HTERT RPE-1 (cell line): ENCODE measurements at regions not wholly inside any gene's neighbourhood (a gene's known extent, or its start where the extent isn't known, plus 50 kb on each side); places are given as distances from the start of the nearest gene placed in this dataset.

ENCODE experiments used
- in situ Hi-C: fragments of 300-500 bp; cut with MboI; formaldehyde crosslinking; loops from 4 replicates; pipeline ENCODE4 v1.14.3; 2020; ENCODE audit warnings: low sequenced_read_pairs

DNA sequence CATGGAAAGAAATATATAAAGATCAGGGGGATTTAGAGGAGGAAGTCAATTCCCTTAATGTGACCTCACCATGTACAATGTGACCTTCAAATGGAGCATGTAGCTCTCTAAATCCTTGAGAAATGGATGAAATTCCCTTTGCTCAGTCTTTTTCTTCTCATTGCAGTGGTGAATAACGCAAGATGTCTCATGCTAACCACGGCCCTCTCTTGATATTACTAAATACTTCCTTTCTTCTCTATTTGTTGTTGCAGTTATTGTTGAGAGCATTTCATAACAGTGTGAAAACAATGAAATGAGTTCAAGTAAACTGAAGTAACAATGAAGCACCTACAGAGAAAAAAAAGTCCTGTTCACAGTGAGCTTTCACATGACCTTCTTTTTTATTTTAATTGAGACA lies 55.6 kb downstream of the ZNF281 start:
- in situ Hi-C loops = no loop called here

DNA sequence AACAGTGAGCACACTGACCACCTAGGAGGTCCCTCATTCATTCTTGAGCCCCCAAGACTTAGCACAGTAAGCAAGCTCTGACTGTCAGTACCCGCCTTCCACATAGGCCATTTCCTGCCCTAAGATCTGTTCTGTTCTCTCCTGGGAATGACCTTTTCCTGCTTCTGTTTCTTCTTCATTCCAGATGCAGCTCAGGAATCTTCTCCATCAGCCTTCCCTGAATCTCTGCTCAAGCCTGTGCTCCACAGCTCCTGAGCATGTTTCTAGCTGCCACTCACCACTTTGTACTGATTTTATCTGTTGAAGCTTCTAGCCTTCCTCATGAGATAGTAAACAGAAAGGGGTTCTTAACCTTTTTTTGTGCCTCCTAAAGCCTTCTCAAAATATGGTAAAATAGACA lies 56.6 kb downstream of the ZNF281 start:
- in situ Hi-C loops = no loop called here

DNA sequence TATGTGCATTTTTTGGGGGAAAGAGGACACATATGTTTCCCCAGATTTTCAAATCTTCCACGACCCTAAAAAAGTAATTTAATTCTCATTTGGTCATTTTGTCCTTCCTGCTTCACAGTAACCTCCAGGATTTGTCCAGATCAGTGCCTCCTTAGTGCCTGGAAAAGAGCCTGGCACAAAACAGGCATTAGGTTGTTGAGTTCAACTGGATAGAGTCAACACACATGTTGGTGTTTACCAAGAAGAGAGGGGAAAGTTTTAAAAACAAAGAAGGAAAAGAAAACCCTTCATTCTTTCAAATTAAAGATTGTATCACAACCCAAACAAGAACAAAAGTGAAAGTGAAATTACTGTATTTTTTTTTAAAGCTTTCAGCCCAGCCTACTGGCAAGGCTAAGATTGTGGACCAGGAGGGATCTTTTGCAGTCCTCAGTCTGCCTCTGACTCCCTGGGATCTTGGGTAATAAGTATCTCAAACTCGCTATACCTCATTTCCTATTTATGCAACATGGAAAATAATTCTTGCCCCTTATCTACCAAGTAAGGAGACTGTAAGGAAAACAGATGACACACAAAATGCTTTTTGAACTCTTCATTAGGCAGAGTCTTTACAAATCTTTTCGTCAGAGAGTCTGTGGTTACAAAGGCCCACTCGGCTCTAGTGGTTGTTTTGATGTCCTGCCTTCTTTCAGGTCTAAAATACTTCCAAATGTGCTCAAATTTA lies 57.8 kb downstream of the ZNF281 start:
- in situ Hi-C loops = no loop called here

DNA sequence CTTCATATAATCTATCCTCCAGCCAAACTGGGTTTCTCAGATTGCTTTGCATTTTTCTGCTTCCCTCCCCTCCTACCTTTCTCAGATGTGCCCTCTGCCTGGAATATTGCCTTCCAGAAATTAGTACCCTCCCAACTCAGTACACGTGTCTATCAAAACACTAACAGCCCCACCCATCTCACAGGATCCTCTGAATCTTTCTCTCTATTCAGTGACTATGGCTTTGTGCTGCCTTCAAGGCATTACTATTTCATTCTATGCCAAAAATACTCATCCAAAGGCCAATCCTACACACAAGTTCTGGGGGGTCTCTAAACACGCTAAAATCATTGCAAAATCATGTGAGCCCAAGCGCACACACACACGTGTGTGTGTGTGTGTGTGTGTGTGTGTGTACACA lies 58.4 kb downstream of the ZNF281 start:
- in situ Hi-C loops = no loop called here

DNA sequence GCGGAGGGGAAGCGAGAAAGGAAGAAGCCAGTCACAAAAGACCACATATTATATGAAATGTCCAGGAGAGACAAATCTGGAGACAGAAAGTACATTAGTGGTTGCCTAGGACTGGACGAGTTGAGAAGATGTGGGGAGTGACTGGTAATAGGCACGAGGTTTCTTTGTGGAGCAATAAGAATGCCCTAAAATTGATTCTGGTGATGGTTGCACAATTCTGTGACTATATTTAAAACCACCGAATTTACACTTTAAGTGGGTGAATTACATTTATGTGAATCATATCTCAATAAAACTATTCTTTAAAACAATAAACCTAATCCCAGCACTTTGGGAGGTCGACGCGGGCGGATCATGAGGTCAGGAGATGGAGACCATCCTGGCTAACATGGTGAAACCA lies 63.1 kb downstream of the ZNF281 start:
- in situ Hi-C loops = no loop called here

DNA sequence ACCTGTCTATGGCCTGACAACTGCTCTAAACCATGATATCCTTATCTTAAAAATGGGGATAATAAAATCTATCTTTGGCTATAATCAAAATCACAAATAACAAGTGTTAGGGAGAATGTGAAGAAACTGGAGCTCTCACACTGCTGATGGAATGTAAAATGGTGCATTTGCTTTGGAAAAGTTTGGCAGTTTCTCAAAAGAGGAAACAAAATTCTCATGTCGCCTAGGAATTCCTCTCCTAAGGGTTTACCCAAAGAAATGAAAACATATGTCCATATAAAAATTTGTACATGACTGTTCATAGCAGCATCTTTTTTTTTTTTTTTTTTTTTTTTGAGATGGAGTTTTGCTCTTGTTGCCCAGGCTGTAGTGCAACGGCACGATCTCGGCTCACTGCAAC lies 64.3 kb downstream of the ZNF281 start:
- in situ Hi-C loops = no loop called here

DNA sequence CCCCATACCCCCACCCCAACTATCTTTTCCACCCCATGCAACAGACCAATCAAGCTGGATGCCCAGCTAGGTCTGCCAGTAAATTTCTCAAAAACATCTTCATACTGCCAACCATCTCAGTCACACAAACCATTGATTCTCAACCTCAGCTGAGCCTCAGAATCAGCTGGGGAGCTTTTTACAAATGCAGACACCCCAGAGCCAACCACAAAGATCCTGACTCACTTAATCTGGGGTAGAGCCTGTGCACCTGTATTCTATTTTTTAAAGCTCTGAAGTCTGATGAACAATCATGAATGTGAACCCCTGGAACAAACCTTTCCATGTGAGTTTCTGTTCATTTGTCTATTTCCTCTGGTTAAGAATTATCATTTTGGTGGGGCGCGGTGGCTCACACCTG lies 66.0 kb downstream of the ZNF281 start:
- in situ Hi-C loops = no loop called here

DNA sequence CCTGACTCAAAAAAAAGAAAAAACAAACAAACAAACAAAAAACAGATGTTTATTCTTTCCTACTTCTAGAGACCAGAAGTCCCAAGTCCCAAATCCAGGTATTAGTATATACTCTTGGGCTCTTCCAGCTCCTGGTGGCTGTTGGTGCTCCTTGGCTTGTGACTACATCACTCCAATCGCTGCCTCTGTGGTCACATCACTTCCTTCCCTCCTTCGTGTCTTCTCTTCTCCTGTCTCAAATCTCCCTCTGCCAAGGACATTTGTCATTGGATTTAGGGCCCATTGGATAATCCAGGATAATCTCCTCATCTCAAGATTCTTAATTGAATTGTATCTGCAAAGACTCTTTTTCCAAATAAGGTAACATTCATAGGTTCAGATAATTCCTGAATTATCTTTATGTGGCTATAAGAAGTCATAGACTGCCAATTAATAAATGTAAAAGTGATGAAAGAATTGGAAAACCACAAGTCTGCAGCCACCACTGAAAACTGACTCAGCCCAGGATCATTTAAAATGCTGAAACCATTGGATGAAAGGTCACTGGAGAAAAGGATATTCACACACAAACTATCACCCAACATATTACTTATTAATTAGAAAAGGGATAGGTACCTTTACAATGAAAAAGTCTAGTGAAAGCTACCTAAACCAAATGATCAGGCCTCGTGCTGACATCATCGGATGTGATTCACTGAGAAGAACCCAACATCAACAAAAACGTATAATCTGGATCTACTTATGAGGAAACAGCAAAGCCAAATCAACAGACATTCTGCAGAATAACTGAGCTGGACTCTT lies 67.1 kb downstream of the ZNF281 start:
- in situ Hi-C loops = no loop called here

DNA sequence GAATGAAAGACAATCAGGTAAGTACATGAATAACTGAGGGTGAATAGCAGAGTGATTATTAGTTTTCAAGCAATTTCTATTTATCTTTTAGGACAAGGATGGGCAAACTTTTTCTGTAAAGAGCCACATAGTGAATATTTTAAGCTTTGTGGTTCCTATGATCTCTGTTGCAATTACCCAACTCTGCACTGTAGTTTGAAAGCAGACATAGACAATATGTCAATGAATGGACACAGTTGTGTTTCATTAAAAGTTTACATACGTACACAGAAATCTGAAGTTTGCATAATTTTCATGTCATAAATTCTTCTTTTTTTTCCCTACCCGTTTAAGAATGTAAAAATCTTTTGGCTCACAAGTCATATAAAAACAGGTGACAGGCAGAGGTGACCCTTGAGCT lies 71.4 kb downstream of the ZNF281 start:
- in situ Hi-C loops = no loop called here

DNA sequence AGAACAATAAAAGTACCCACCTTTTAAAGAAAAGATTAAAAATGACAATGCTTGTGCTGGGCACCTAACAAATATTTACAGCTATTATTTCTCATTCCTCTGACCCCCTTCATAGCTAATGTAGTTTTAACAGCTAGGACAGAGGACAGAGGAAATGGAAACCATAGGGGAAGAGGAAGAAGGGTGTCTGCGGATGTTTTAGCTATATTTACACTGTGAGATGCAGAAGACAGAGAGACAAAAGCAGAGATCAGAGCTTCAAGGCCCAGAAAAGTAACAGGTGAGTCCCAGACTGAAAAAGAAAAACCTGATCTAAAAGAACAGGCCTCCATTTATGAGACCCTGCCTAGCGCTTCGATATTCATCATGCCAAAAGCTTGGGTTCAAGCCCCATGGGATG lies 72.0 kb downstream of the ZNF281 start:
- in situ Hi-C loops = no loop called here

DNA sequence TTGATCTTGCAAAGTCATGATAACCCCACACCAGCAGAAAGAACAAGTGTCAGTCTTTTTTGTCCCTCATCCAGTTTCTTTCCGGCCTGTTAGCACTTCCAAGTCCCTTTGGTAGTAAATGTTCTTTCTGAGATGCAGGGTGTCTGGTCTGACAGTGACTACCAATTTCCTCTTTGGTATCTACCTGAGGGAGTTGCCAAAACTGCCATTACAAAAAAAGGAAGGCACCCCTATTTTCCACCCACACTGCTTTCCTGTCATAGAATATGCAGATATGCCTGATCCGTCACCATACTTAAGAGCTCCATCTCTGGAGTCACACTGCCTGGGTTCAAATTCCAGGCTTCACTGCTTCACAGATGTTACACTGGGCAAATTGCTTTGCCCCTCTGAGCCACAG lies 72.4 kb downstream of the ZNF281 start:
- in situ Hi-C loops = no loop called here

DNA sequence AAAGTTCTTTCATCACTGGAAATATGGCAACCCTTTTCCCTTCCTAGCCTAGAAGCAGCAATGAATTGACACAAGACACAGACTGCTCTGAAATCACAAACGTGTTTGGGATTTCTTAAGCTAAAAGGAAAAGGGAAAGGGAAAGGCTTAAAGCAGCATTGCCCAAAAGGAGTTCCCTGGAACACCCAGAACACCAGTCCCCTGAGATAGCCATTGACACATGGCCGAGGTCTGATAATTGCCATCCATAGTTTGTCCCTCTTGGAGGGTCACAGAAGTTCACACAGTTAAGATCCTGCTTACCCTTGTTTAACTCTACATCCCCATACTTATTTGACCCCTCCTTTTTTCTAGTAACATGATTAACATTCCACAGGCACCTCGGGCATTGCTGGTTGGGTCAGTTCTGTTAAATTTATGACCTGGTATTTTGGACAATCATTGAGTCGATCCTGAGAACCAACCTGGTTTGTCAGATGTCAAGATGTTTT lies 72.9 kb downstream of the ZNF281 start:
- in situ Hi-C loops = no loop called here

DNA sequence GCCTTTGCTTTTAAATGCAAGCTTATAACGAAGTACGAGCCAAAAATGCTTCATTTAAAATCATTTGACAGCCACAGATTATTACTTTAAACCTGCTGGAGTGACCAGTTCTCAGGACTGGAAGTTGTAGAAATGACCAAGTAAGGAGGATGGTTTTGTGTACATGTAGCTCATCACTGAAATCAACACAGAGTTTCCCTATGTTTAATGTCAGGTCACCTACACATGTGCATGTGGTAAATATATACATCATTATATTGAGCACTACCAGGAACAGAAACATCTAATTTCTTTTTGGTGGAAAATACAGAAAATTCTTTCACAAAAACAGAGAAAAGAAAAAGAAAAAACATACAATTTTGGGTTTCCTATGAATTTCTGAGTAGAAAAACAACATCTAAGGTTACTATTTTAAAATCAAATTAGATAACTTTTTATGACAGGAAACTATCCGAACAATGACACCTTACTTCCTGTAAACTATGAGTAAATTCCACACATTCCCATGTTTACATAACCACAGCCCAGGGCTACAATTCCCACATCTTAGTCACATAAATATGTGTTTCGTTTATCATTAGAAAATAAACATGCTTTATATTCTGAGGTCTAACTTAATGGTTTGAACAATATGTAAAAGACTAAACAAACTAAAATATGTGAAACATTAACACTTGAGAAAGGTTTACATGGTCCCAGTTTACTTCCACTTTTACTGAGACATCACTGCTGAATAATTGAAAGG lies 73.6 kb downstream of the ZNF281 start:
- in situ Hi-C loops = no loop called here

DNA sequence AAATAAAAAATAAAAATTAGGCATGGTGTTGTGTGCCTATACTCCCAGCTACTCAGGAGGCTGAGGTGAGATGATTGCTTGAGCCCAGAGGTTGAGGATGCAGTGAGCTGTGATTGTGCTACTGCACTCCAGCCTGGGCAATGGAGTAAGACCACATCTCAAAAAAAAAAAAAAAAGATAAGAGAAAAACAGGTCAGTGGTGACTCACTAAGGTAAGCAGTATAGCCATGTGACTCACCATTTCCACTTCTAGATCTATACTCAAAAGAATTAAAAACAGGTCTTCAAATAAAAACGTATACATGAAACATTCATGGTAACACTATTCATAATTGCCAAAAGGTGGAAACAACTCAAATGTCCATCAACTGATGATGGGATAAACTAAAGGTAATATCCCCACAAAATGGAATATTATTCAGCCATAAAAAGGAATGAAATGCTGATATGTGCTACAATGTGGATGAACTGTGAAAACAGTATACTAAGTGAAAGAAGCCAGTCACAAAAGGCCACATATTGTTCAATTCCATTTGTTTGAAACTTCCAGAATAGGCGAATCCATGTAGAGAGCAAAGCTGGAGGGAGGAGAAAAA lies 75.1 kb downstream of the ZNF281 start:
- in situ Hi-C loops = no loop called here

DNA sequence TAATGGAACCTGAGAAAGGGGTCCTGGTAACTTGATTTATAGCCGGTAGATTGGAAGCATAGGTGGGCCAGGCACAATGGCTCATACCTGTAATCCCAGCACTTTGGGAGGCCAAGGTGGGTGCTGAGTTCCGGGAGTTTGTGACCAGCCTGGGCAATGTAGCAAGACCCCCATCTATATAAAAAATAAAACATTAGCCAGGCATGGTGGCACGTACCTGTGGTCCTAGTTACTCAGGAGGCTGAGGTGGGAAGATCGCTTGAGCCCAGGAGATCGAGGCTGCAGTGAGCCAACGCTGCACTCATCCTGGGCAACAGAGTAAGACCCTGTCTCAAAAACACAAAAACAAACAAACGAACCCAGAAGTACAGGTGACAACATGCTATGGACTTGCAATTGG lies 76.5 kb downstream of the ZNF281 start:
- in situ Hi-C loops = no loop called here

DNA sequence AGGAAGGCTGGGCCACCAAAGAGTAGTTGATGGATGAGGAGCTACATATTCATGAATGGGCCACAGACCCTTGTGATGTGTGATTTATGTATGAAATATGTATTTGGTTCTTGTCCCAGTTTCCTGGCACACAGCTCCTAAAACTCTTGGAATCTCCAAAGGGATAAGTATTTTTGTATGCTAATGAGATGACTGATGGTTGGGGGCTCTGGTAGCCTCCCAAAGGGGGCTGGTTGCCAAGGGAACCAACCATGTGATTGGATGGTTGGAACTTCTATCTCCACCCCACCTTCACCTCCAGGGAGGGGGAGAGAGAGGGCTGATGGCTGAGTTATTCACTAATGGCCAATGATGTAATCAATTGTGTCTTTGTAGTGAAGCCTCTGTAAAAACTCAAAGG lies 77.1 kb downstream of the ZNF281 start:
- in situ Hi-C loops = no loop called here

DNA sequence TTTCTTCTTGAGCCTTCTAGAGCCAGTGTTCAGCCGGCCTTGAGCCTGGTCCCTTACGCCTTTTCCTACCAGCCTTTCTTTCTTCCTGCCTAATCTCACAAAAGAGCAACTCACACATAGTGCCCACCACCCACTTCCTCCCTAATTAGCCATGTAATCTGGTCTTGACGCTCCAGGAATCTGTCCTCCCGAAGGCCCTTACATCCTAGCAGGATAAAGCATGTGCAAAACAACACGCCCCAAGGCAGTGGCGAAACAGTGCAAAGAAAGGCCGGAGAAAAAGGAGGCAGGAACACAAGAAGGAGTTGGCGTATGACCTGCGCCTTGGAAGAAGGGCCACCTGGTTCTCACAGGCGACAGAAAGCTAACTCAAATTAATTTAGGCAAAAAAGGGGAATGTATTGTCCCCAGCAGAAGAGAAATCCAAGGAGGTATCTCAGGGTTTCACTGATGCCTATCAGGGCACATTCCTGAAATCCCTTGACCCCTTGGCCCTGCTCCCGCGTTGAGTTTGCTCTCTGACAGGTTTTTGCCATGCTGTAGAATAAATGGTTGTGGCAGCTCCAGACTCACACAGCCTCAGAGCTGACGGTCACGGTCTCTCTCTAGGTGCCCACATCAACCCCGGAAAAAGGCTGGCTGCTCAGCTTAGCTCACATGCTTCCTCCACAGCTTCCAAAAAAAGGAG lies 79.0 kb downstream of the ZNF281 start:
- in situ Hi-C loops = no loop called here

DNA sequence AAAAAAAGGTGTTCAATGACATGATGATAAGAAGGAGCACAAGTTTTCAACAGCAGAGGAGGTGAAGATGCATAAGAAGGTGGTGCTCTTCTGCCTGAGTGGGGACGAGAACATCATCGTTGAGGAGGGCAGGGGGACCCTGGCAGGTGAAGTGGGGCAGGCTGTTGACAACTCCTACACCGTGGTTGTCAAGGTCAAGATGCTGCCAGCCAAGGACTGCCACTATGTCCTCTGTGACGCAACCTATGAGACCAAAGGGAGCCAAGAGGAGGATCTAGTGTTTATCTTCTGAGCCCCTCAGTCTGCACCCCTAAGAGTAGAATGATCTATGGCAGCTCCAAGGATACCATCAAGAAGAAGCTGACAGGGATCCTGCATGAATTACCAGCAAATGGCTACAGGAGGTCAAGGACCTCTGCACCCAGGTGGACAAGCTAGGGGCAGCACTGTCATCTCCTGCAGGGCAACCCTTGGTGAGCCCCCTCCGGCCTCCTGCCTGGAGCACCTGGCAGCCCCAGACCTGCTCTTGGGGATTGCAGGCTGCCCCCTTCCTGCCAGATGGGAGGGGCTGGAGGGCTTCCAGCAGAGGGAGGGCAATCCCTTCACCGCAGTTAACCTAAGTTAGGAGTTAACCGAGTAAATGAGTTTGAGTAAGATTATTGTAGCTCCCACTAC lies 80.5 kb downstream of the ZNF281 start:
- in situ Hi-C loops = no loop called here

DNA sequence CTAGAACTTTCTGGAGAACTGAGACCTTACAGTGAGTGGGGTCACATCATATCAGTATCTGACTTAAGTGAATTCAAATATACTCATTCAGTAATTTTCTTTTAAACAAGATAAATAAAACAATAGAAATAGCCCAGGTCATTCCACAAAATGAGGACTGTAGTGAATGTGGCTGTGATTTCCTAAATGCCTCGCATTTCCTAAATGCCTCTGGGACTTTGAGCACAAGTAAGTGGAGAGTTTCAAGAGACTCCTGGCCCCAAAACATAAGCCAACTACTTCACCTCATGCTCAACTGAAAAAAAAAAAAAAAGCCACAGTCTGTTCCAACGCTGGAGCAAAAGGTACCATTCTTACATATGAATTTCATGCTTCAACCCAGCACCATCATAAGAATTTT lies 81.5 kb downstream of the ZNF281 start:
- in situ Hi-C loops = no loop called here

DNA sequence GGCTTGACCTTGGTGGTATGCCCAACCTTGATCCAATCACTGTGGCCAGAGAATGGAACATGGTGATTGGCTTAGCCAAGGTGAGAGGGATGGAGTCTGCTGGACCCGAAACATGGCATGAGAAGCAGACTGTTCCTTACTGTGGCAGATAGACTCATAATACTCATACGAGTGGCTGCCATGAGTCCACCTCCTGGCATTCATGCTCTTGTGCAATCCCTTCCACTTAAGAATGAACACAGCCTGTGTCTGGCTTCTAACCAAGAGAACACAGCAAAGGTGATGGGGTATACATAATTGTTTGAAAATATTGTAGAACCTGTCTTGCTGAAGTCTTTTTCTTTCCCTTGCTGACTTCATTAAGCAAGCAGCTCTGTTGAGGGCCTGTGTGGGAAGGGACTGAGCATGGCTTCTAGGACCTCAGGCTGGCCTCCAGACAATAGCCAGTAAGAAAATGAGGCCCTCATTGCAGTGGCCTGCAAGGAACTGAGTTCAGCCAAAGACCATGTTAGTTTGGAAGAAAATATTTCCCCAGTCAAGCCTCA lies 85.9 kb downstream of the ZNF281 start:
- in situ Hi-C loops = no loop called here
